B cell (primary cell): ENCODE measurements at regions not wholly inside any gene's neighbourhood (a gene's known extent, or its start where the extent isn't known, plus 50 kb on each side); places are given as distances from the start of the nearest gene placed in this dataset.
"Not testable (repeated sequence)": the region's sequence is repeated elsewhere in the genome, so short reads cannot be mapped to it uniquely, and the experiment has no call there.

Experiments
- ATAC-seq: fragments of 200-7000 bp; cut with Tn5 transposase; one replicate; pipeline ENCODE4 v1.10.0; 2021; ENCODE audit warnings: low read depth, mild to moderate bottlenecking, moderate number of reproducible peaks, moderate library complexity
- CTCF ChIA-PET: fragments of 350-600 bp; sonication (Branson Sonifier 250); formaldehyde crosslinking; loops from one replicate; lab custom pipeline; 2021; ENCODE audit warnings: antibody characterized with exemption, inconsistent platforms; lab: Charles Lee
- POLR2A ChIA-PET: fragments of 350-600 bp; sonication (Branson Sonifier 250); formaldehyde crosslinking; loops from one replicate; lab custom pipeline; 2021; ENCODE audit warnings: antibody characterized with exemption; lab: Charles Lee
- DNase-seq: peaks from one replicate; pipeline ENCODE4 v3.0.0; 2013
- H2AFZ ChIP-seq: 2 replicates; pipeline ENCODE4 v1.6.1; 2012; ENCODE audit warnings: mild to moderate bottlenecking, low read depth, low read length; ENCODE audit not compliant: insufficient read depth, poor library complexity, severe bottlenecking
- H3K27ac ChIP-seq, 2 donors: 1 replicate in 1 of 2; 2 replicates in 1 of 2; pipeline ENCODE4 v1.5.1; 2012 to 2013; ENCODE audit warnings: low read length in 2 of 2, mild to moderate bottlenecking in 2 of 2, moderate library complexity in 1 of 2
- H3K27me3 ChIP-seq, 4 experiments: fragments of 200-600 bp in 1 of 4; sonication (generic) in 1 of 4; replicated peaks in 1 of 4; 1 replicate in 2 of 4; 2 replicates in 2 of 4; pipeline versions ENCODE4 v1.6.1 to v1.7.0; 2013 to 2016; ENCODE audit warnings: low read length in 3 of 4, mild to moderate bottlenecking in 2 of 4, mixed read lengths in 1 of 4, moderate library complexity in 1 of 4; ENCODE audit not compliant: insufficient read depth in 4 of 4, control insufficient read depth in 3 of 4; ENCODE audit errors: control extremely low read depth in 1 of 4
- H3K36me3 ChIP-seq, 2 experiments: replicated peaks in 1 of 2; 1 replicate in 1 of 2; 2 replicates in 1 of 2; pipeline versions ENCODE4 v1.6.1 to v1.7.1; 2013; ENCODE audit warnings: low read length in 1 of 2; ENCODE audit not compliant: insufficient read depth in 2 of 2, control insufficient read depth in 1 of 2; ENCODE audit errors: control extremely low read depth in 1 of 2, extremely low read depth in 1 of 2
- H3K4me1 ChIP-seq, 2 donors: fragments of 200-600 bp in 1 of 2; sonication (generic) in 1 of 2; 1 replicate in 1 of 2; 2 replicates in 1 of 2; pipeline versions ENCODE4 v1.5.1 to v1.6.1; 2013 to 2017; ENCODE audit warnings: low read length in 2 of 2; ENCODE audit not compliant: control insufficient read depth in 2 of 2, insufficient read depth in 2 of 2
- H3K4me2 ChIP-seq: replicated peaks from 2 replicates; pipeline ENCODE3; 2012; ENCODE audit warnings: mild to moderate bottlenecking, low read depth, low read length; ENCODE audit not compliant: poor library complexity, severe bottlenecking
- H3K4me3 ChIP-seq, 5 experiments: fragments of 200-600 bp in 1 of 5; sonication (generic) in 1 of 5; 1 replicate in 3 of 5; 2 replicates in 2 of 5; pipeline versions ENCODE4 v1.5.1 to v1.7.0; 2011 to 2016; ENCODE audit warnings: low read length in 4 of 5, mild to moderate bottlenecking in 4 of 5, low read depth in 2 of 5, control low read depth in 1 of 5, moderate library complexity in 1 of 5; ENCODE audit not compliant: insufficient read depth in 1 of 5; ENCODE audit errors: control extremely low read depth in 1 of 5, extremely low read depth in 1 of 5
- H3K79me2 ChIP-seq: fragments of 200-600 bp; sonication (generic); one replicate; pipeline ENCODE4 v1.6.0; 2016; ENCODE audit warnings: low read length; ENCODE audit not compliant: control insufficient read depth, insufficient read depth
- H3K9ac ChIP-seq: fragments of 200-600 bp; sonication (generic); 2 replicates; pipeline ENCODE4 v1.6.1; 2017; ENCODE audit warnings: mild to moderate bottlenecking, low read length, moderate library complexity
- H3K9me3 ChIP-seq, 3 donors: one replicate each; pipeline versions ENCODE4 v1.6.1 to v1.7.1; 2013; ENCODE audit warnings: low read length in 2 of 3; ENCODE audit not compliant: control insufficient read depth in 2 of 3, insufficient read depth in 1 of 3; ENCODE audit errors: control extremely low read depth in 1 of 3
- H4K20me1 ChIP-seq: 2 replicates; pipeline ENCODE4 v1.6.0; 2012; ENCODE audit warnings: mild to moderate bottlenecking, low read length; ENCODE audit not compliant: insufficient read depth, control insufficient read depth, poor library complexity, severe bottlenecking
- H3K27ac Mint-ChIP-seq: one replicate; pipeline ENCODE4 v1.8.0; 2021; ENCODE audit warnings: mixed read lengths
- H3K27me3 Mint-ChIP-seq: one replicate; pipeline ENCODE4 v1.8.0; 2021; ENCODE audit warnings: mixed read lengths
- H3K4me1 Mint-ChIP-seq: one replicate; pipeline ENCODE4 v1.8.0; 2021; ENCODE audit warnings: mixed read lengths
- H3K4me3 Mint-ChIP-seq: one replicate; pipeline ENCODE4 v1.8.0; 2021; ENCODE audit warnings: mixed read lengths
- H3K9me3 Mint-ChIP-seq: one replicate; pipeline ENCODE4 v1.8.0; 2022; ENCODE audit warnings: mixed read lengths; ENCODE audit not compliant: insufficient read depth
- WGBS: methylation state at CpG from one replicate; pipeline ENCODE4 v1.1.5; 2013; ENCODE audit warnings: missing lambda C conversion rate; ENCODE audit not compliant: insufficient coverage; 5-methylcytosine and 5-hydroxymethylcytosine counted together
- intact Hi-C: fragments of 100-400 bp; cut with micrococcal nuclease; formaldehyde crosslinking; loops from one replicate; pipeline ENCODE4 v1.10.0; 2022

DNA sequence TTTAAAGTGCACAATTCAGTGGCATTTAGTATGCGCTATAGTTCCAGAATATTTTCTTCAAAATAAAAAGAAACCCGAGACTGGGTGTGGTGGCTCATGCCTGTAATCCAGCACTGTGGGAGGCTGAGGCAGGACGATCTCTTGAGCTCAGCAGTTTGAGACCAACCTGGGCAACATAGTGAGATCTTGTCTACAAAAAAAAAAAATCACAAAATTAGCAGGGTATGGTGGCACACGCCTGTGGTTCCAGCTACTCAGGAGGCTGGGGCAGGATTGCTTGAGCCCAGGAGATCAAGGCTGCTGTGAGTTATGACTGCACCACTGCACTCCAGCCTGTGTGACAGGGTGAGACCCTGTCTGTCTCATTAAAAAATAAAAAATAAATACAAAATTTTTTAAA, 1070.4 kb downstream of the RPIA start:
- intact Hi-C loops, H3K79me2 ChIP-seq, H3K36me3 ChIP-seq, H3K4me1 ChIP-seq, H3K4me3 Mint-ChIP-seq, POLR2A ChIA-PET, H2AFZ ChIP-seq, H4K20me1 ChIP-seq, H3K4me3 ChIP-seq, H3K4me2 ChIP-seq, DNase-seq, H3K9ac ChIP-seq, ATAC-seq, H3K27ac Mint-ChIP-seq, H3K4me1 Mint-ChIP-seq, H3K27ac ChIP-seq, CTCF ChIA-PET, H3K9me3 Mint-ChIP-seq: not testable (repeated sequence)
- H3K27me3 Mint-ChIP-seq: peaks cover 43% of the 10 kb centered on the region
- 83% methylated on average over 4 of the region's 4 CpGs for WGBS
- Histone ChIP-seq H3K9me3 (peaks cover 0 to 53% (median 0%) of the 10 kb centered on the region in 3 donors), H3K27me3 (peaks cover 0 to 28% (median 4%) of the 10 kb centered on the region in 4 experiments)

DNA sequence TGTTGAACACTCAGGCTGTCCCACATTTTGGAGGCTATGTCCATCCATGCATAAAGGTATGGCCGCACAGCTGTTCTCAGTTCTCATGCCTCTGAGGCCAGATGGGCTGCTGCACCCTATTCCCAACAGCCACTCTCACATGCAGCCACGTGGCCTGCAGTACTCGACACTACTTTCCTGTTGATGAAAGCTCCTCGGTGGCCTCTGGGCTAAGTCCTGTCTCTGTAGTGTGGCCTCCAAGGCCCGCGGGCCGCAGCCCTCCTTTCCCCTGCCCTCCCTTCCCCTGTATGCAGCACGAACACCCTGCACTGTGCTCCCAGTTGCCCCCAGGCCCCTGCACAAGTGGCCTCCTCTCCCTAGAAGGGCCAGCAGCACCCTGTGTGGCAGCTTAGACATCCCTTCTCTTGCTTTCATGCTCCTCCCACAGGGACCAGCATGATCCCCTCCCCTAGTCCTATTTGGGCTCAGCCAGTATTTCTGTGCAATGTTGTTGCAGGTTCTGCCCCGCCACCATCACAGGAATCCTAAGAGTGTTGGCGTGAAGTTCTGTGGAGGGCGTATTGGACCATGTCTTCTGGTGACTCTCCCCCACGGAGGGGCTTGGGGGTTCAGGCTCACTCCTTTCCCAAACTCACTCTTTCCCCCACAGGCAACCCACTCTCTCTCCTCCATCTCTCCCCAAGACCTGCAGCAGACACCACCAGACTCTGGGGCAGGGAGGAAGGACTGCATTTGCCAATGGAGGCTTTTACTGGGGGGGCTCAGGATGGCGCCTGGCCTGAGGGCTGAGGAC, 1071.2 kb downstream of the RPIA start:
- intact Hi-C loops, H3K9me3 Mint-ChIP-seq, H3K27ac ChIP-seq, H3K79me2 ChIP-seq, POLR2A ChIA-PET, H2AFZ ChIP-seq, ATAC-seq, H3K4me1 ChIP-seq, H3K27ac Mint-ChIP-seq, H3K4me3 Mint-ChIP-seq, H3K36me3 ChIP-seq, H3K4me2 ChIP-seq, CTCF ChIA-PET, H4K20me1 ChIP-seq, H3K4me3 ChIP-seq, H3K9ac ChIP-seq, H3K4me1 Mint-ChIP-seq, DNase-seq: not testable (repeated sequence)
- 84% methylated on average over 13 of the region's 13 CpGs for WGBS
- H3K9me3 ChIP-seq: peaks cover 0 to 61% (median 0%) of the 10 kb centered on the region in 3 donors
- peaks cover 46% of the 10 kb centered on the region for H3K27me3 Mint-ChIP-seq
- H3K27me3 ChIP-seq: peaks cover 0 to 36% (median 7%) of the 10 kb centered on the region in 4 experiments
